Activated naive CD8-positive, alpha-beta T cell treated with anti-CD3 and anti-CD28 coated beads, Interleukin-2, amount 10 ng/mL, durations not matched to agents 7 days and 5 days (primary cell): ENCODE measurements at regions not wholly inside any gene's neighbourhood (a gene's known extent, or its start where the extent isn't known, plus 50 kb on each side); places are given as distances from the start of the nearest gene placed in this dataset.

Source experiments
- ATAC-seq: fragments of 150-1000 bp; cut with Tn5 transposase; one replicate; pipeline ENCODE4 v1.10.0; 2021; ENCODE audit warnings: low read depth, moderate library complexity
- POLR2A ChIA-PET: fragments of 350-600 bp; sonication (Branson Sonifier 250); formaldehyde crosslinking; loops from one replicate; lab custom pipeline; 2021; ENCODE audit warnings: antibody characterized with exemption; lab: Charles Lee
- DNase-seq: peaks from one replicate; pipeline ENCODE4 v3.0.0; 2021
- H3K27ac Mint-ChIP-seq: one replicate; pipeline ENCODE4 v1.8.0; 2022; ENCODE audit warnings: mild to moderate bottlenecking, mixed read lengths
- H3K27me3 Mint-ChIP-seq: one replicate; pipeline ENCODE4 v1.8.0; 2022; ENCODE audit warnings: mild to moderate bottlenecking, moderate library complexity, mixed read lengths
- H3K36me3 Mint-ChIP-seq: one replicate; pipeline ENCODE4 v1.8.0; 2021; ENCODE audit warnings: mild to moderate bottlenecking, mixed read lengths
- H3K4me1 Mint-ChIP-seq: one replicate; pipeline ENCODE4 v1.8.0; 2021; ENCODE audit warnings: mixed read lengths
- H3K4me3 Mint-ChIP-seq: one replicate; pipeline ENCODE4 v1.8.0; 2022; ENCODE audit warnings: mild to moderate bottlenecking, moderate library complexity, mixed read lengths
- H3K9me3 Mint-ChIP-seq: one replicate; pipeline ENCODE4 v1.8.0; 2021; ENCODE audit warnings: mixed read lengths

DNA sequence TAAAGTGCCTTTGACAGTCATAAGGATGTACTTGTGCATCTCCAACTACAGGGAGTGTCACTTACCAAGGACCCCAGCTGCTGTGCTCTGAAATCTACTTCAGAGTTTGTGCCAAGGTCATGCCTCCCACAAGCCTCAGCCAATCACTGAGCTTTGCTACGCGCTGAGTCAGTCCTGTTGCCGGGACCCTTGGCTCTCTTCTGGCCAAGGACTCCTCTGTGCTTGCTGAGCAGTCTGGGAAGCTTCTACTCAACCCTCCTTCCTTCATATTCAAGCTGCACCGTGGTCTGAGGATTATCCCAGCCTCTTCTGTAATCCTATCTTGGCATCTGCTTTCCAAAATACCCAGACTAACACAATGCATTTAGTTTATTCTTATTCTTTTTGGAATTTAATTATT is 398.9 kb upstream of the FANCL start:
- ATAC-seq = no peak
- POLR2A ChIA-PET = no interaction called here
- H3K4me1 Mint-ChIP-seq = no peaks in the 10 kb centered on the region

DNA sequence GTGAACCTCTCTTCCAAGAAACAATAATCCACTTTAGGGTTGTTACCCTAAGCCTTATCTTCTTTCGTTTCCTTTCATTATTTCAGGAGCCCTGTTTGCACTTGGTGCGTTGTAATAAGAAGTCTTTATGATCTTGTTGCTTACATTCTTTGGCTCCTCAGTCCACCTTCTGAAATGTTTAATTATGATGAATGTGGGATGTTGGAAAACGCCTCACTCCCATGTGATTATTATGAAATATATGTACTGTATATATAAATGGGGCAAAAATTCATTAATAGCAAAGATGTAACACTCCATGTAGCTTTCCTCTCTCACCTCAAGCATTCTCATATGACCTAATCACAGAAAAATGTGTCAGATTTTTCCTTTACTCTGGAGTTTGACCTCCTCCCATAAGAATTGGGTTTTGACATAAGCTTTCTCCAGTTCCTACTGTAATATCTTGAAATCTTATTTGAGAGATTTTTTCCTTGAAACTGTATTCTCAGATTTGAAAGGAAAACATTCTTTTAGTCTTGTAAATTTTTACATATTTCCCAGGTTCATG is 397.2 kb upstream of the FANCL start:
- Mint-ChIP-seq H3K4me3 (no peak overlapping the region), H3K9me3 (no peaks in the 10 kb centered on the region), H3K27ac (no peak overlapping the region), H3K4me1 (no peaks in the 10 kb centered on the region), H3K27me3 (peaks cover 2% of the 10 kb centered on the region), H3K36me3 (no peaks in the 10 kb centered on the region)
- ATAC-seq = no peak
- POLR2A ChIA-PET = no interaction called here
- DNase-seq = no peak

More for the DNA sequence above, 398.9 kb upstream of the FANCL start:
- peaks cover 2% of the 10 kb centered on the region for H3K27me3 Mint-ChIP-seq
- H3K9me3 Mint-ChIP-seq = no peaks in the 10 kb centered on the region
- H3K4me3 Mint-ChIP-seq = no peak overlapping the region
- H3K27ac Mint-ChIP-seq = no peak overlapping the region
- no peaks in the 10 kb centered on the region for H3K36me3 Mint-ChIP-seq
- no peak for DNase-seq

DNA sequence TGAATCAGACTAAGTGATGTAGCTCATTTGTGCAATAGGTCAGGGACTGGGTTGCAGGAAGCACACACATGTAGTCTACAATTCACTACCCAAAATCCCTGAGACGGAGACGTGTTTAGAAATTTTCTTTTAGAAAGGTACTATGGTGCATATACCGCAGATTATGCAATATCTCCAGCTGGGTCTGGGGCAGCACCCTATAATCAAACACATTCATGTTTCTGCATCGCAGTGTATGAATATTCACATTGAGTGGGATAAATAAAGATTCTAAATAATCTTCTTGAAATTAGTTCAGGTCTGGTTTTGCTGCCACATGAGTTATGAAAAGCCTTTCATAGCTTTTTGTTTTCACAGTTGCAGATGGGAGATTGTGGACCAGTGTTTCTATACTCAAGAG is 395.7 kb upstream of the FANCL start:
- Mint-ChIP-seq H3K9me3 (no peaks in the 10 kb centered on the region), H3K27ac (no peak overlapping the region), H3K4me3 (no peak overlapping the region), H3K27me3 (peaks cover 2% of the 10 kb centered on the region), H3K36me3 (no peaks in the 10 kb centered on the region), H3K4me1 (no peaks in the 10 kb centered on the region)
- POLR2A ChIA-PET = no interaction called here
- DNase-seq (no peak), ATAC-seq (no peak)

DNA sequence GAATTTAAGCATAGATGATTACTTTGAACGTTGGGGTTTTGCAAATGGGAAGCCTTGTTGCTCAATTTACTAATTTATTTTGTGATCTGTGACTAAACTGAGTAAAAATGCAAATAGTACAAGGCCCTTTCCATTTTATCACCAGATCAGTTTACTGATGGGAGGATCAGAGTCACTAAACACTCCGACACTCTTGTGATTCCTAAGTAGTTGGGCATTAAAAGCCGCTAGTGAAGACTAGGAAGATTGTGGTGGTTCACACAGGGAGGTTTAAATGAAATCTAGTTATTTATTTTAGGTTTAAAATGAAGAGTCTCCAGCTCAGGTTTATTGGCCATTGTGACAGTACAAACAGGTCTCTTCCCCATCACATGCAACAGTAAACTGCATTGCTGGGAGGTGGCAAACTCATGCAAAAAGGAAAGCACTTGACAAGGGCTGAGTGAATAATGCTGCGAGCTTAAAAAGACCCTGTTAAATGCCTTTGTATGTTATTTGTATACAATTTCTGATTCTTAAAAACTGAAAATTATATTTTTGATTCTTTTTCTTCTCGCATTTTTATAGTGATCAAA is 394.8 kb upstream of the FANCL start:
- H3K4me1 Mint-ChIP-seq = no peaks in the 10 kb centered on the region
- peaks cover 5% of the 10 kb centered on the region for H3K27me3 Mint-ChIP-seq
- no peak overlapping the region for H3K4me3 Mint-ChIP-seq
- POLR2A ChIA-PET = no interaction called here
- DNase-seq (no peak), ATAC-seq (no peak)
- H3K36me3 Mint-ChIP-seq = no peaks in the 10 kb centered on the region
- no peaks in the 10 kb centered on the region for H3K9me3 Mint-ChIP-seq
- no peak overlapping the region for H3K27ac Mint-ChIP-seq

DNA sequence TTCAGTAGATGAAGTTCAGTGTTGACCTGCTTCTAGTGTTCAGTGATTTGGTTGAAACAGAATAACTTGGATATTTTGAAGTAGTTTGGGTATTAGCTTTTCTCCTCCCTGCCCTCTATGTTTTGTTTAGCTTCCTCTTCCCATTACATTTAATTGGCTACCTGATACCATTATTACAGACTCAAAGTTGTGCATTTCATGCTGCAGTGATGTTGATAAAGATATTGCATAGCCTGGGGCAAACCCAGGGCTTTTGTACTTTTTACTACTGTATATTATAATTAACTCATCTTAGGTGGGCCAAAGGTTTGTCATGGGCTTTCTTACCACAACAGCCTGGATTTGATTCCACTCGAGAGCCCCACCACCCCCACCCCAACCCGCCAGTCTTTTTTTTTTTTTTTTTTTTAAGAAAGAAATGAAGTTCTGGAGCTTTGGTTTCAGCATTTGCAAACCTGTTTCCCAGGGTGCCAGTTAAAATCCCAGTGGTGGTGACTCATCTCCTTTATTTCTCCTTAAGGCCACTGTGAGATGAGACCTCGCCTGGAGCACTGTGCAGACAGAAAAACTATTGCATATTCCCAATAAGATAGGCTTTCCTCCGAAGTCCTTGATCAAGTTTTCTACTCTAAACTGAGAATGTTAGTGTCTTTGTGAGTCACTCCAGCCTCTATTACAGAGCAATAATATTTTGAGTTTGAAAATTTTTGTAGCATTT is 393.7 kb upstream of the FANCL start:
- Mint-ChIP-seq H3K27me3 (peaks cover 3% of the 10 kb centered on the region), H3K4me1 (no peaks in the 10 kb centered on the region), H3K9me3 (no peaks in the 10 kb centered on the region), H3K4me3 (no peak overlapping the region), H3K27ac (no peak overlapping the region), H3K36me3 (no peaks in the 10 kb centered on the region)
- ATAC-seq (no peak), DNase-seq (no peak)
- POLR2A ChIA-PET = no interaction called here

DNA sequence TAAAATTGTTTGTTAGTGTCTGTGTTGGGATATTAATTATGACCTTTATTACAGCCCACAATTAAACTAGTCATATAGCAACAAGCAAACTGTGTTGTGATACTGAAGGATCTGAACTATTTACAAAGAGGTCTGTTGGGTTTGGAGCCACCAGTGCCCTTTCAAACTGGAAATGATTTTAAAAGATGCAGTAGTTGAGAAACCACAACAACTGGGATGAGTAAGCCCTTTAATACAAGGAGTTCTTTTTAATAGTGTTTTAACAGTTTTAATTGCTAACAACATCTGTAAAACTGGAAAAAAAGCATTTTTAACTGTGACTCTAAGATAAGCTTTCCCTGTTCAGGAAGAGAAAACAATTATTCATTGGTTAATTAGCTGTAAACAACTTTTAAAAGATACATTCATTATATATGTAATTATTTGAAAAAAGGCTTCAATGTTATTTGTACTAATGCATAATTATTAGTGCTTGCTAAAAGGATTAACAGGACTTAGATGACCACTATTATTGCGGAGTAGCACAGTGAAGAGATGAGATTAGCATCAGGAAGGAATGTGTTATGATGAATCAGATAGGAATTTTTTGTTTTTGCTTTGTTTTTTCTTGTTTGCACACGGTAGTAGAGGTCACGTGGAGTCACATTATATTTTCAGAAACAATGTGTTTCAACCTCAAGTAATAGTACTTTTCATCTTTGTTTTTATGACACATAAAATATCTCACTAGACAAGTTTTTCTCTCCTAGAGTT is 392.7 kb upstream of the FANCL start:
- no peaks in the 10 kb centered on the region for H3K4me1 Mint-ChIP-seq
- H3K36me3 Mint-ChIP-seq = no peaks in the 10 kb centered on the region
- DNase-seq (no peak), ATAC-seq (no peak)
- no peak overlapping the region for H3K27ac Mint-ChIP-seq
- H3K27me3 Mint-ChIP-seq = peaks cover 3% of the 10 kb centered on the region
- POLR2A ChIA-PET = no interaction called here
- H3K9me3 Mint-ChIP-seq = no peaks in the 10 kb centered on the region
- no peak overlapping the region for H3K4me3 Mint-ChIP-seq

DNA sequence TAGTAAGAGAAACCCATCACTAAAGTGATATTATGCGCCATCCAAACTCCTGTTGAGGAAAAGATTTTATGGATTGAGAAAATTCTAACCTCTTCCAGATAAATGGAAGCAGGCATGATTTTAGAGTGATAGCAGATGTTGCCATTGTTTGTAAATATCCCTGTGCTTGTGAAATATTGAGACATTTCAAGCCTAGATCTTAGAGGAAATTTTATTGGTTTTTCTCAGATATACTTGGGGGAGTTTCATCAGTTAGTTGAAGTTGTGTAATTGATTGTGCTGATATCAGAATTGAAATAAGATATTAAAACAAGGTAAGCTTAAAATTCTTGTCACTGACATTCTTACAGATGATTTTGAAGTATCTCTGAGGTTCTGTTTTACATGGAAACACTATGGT is 390.9 kb upstream of the FANCL start:
- no peaks in the 10 kb centered on the region for H3K9me3 Mint-ChIP-seq
- DNase-seq (no peak), ATAC-seq (no peak)
- peaks cover 3% of the 10 kb centered on the region for H3K27me3 Mint-ChIP-seq
- POLR2A ChIA-PET = no interaction called here
- no peaks in the 10 kb centered on the region for H3K36me3 Mint-ChIP-seq
- H3K27ac Mint-ChIP-seq = no peak overlapping the region
- H3K4me1 Mint-ChIP-seq = no peaks in the 10 kb centered on the region
- H3K4me3 Mint-ChIP-seq = no peak overlapping the region

DNA sequence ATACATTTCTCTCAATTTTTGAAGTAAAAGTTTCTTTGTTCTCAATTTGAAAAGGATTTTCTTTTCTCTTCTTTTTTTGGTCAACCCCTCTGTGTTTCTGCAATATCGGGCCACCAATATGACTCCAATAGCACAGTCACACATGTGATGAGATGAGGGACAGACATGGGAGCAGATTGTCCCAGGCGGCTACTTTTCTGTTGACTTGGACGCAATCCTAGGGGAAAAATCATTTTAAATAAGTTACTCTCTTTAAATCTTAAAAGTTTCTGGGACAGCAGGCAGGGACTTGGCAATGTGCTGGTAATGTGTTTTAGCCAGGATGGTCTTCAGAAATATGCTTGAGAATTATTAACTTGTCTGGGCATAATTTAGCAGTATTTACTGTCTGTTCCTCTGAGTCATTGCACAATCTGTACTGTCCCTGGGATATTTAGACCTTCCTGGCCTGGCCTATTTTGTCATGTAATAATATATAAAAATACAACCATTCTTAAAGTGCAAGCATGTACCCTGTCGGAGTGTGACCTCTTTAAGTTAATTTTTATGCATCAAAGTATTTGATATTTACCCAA is 388.5 kb upstream of the FANCL start:
- DNase-seq (no peak), ATAC-seq (no peak)
- Mint-ChIP-seq H3K27ac (no peak overlapping the region), H3K9me3 (no peaks in the 10 kb centered on the region), H3K4me1 (no peaks in the 10 kb centered on the region), H3K36me3 (no peaks in the 10 kb centered on the region), H3K4me3 (no peak overlapping the region), H3K27me3 (peaks cover 4% of the 10 kb centered on the region)
- POLR2A ChIA-PET = no interaction called here

DNA sequence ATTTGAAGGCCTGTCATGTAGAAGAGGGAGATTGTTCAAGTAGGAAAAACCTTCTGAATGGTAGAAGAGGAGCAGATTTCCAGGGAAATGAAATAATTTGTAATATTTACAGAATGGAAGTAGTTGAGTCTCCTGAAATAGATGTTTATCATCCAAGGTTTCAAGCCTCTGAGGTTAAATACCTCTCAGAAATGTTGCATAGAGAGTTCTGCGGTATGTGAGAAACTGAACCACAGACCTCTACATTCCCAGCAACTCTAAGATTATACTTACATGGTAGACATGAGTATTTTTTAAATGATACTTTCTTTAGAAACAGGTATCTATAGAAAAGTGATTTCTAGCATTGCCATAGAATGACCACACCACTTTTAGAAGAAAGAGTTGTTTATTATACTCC is 379.8 kb upstream of the FANCL start:
- no peak overlapping the region for H3K27ac Mint-ChIP-seq
- H3K9me3 Mint-ChIP-seq = no peaks in the 10 kb centered on the region
- no peak for ATAC-seq
- H3K36me3 Mint-ChIP-seq = no peaks in the 10 kb centered on the region
- no peaks in the 10 kb centered on the region for H3K4me1 Mint-ChIP-seq
- peaks cover 3% of the 10 kb centered on the region for H3K27me3 Mint-ChIP-seq
- POLR2A ChIA-PET = no interaction called here
- DNase-seq = no peak
- H3K4me3 Mint-ChIP-seq = no peak overlapping the region

DNA sequence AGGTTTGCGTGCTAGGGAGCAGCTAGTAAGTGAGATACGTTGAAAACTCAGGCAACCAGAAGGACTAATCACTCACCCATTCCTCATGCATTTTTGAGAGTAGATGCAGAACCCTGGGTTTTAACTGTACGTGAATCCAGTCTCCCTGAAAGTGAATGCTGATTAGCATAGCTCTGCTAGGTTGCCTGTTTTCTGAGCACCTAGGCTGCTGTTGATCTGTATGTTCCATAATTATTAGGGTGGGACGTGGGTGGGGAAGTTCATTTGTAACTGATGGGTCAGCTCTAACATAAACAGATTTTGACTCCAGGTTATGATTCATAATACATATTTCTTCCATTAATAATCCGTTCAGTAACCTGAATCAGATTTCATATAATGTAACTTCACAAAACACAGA is 379.0 kb upstream of the FANCL start:
- Mint-ChIP-seq H3K4me3 (no peak overlapping the region), H3K4me1 (no peaks in the 10 kb centered on the region), H3K36me3 (no peaks in the 10 kb centered on the region), H3K27me3 (peaks cover 7% of the 10 kb centered on the region), H3K9me3 (no peaks in the 10 kb centered on the region), H3K27ac (no peak overlapping the region)
- DNase-seq (no peak), ATAC-seq (no peak)
- POLR2A ChIA-PET = no interaction called here

DNA sequence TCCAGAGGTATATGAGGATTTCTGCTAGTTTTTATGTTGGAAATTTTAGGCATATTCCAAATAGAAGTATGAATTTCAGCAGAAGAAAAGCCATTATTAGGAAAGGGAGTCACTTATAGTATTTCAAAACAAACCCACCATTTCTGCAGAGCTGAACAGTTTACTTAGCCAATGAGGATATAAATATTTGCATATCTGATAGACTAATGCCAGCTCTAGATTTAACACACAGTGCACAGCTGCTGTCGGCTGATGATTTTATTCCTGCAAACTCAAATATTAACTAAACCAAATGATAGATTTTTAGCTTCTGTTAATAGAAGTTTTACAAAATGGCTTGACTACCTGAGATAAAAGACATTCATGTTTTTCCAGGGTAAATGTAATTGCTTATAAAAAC is 375.8 kb upstream of the FANCL start:
- no peaks in the 10 kb centered on the region for H3K36me3 Mint-ChIP-seq
- no peak for DNase-seq
- peaks cover 7% of the 10 kb centered on the region for H3K27me3 Mint-ChIP-seq
- no peaks in the 10 kb centered on the region for H3K9me3 Mint-ChIP-seq
- POLR2A ChIA-PET = no interaction called here
- no peaks in the 10 kb centered on the region for H3K4me1 Mint-ChIP-seq
- no peak overlapping the region for H3K4me3 Mint-ChIP-seq
- H3K27ac Mint-ChIP-seq = no peak overlapping the region
- no peak for ATAC-seq

DNA sequence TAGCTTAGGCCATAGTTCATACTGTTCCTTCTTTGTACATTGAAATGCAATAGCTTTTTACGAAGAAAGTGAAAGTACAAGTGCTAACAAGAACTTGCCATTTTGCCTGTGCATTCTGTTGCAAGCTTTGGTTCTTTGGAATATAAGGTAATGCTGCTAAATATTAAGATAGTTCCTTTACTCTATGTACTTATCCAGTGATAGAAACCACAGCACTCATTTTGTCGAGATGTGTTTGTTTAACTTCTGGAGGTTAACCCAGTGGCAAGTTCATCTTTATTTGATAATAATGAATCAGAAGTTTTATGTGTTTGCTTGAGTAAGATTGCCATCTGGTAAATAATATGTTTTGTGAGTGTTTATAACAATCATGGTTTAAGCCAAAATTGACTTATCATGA is 373.1 kb upstream of the FANCL start:
- Mint-ChIP-seq H3K27ac (no peak overlapping the region), H3K9me3 (no peaks in the 10 kb centered on the region), H3K27me3 (peaks cover 9% of the 10 kb centered on the region), H3K36me3 (no peaks in the 10 kb centered on the region), H3K4me1 (no peaks in the 10 kb centered on the region), H3K4me3 (no peak overlapping the region)
- DNase-seq = no peak
- POLR2A ChIA-PET = no interaction called here
- no peak for ATAC-seq

DNA sequence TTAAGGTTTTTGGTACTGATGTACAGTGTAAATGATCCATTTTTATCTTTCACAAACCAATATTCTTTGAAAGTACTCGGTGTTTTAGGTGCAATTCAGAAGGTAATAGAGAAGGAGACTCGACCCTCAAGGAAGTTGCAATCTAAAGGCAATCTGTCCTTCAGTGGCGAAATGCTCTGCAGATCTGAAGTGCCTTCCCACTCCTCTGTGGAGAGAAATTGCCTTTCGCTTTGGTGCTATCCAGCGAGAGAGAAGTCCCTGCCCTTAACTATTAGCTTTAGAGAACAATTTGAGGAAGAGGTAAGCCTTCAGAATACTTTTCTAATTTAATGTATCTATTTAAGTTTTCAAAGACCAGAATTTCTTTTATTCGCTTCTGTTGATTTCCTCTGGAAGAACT is 371.8 kb upstream of the FANCL start:
- Mint-ChIP-seq H3K27me3 (peaks cover 9% of the 10 kb centered on the region), H3K9me3 (no peaks in the 10 kb centered on the region), H3K4me1 (no peaks in the 10 kb centered on the region), H3K27ac (no peak overlapping the region), H3K36me3 (no peaks in the 10 kb centered on the region), H3K4me3 (no peak overlapping the region)
- DNase-seq (no peak), ATAC-seq (no peak)
- POLR2A ChIA-PET = no interaction called here
